ENCODE measurements at regions not wholly inside any gene's neighbourhood (a gene's known extent, or its start where the extent isn't known, plus 50 kb on each side); places are given as distances from the start of the nearest gene placed in this dataset.

DNA sequence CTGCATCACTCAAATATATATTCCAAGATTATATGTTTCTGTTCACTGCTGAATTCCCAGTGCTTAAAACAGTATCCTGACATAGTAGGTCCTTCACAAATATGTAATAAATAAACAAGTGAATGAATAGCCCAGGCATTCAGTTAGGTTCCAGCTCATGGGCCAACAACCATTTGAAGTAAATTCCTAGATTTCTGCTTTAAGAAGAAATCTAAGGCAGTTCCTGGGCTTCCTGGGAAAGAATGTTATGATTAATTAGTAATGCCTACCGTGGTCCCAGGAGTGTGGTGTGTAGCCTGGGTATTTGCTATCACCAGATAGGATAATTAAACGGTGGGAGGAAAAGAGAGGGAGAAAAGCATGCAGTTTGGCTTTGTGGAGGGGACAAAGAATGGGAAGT lies 576.8 kb downstream of the SOX6 start:
- no peak for DNase-seq

DNA sequence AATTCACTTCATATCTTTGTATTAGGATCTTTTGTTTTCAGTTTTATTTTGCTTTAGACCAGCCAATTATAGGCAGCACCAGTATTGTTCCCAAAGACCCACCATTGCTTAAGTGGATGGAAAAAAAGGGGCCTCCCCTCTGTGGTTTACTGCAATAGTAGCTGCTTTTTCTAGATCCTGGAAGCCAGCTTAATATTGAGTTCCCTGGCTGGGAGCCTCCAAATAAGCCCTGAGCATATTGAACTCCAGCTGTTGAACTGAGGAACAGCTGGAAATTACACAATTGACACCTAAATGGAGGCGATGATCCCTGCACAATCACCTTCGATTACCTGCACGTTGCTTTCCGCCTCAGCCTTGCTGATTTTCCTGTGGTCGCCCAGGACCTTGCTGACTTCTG lies 576.0 kb downstream of the SOX6 start:
- no peak for DNase-seq

DNA sequence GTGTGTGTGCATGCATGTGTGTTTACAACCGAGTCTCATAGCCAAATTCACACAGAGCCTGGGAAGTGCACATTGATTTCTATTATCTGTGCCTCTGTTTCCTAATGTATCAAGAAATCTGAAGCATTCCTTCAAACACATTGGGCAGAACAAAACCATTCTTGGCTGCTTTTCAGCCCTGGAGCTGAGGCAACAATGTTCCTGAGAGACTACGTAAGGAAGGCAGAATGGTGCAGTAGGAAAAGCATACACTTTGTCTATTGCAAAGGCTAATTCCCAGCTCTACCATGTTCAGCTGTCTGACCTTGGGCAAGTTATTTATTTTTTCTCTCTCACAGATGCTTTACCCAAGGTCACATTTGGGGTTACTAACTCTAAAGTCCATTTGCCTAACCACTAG lies 575.5 kb downstream of the SOX6 start:
- no peak for DNase-seq

DNA sequence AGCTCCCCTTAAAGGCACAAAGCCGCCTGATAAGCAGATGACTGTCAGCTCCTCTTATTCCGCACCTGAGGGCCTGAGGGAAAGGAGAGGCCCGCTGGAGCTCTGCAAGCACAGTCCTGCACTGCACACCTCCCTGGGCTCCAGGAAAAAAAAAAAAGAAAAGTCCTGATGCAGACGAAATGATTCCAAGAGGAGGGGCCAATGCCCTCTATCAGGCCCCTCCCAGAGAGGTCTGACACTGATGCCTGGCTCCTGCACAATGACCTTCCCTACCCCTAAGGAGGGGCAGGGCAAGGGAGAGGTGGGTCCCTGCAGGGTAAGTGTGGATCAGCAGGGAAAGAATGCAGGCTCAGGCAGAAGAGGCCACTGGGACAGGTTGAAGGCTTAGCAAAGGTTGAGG lies 572.7 kb downstream of the SOX6 start:
- DNase-seq = no peak

DNA sequence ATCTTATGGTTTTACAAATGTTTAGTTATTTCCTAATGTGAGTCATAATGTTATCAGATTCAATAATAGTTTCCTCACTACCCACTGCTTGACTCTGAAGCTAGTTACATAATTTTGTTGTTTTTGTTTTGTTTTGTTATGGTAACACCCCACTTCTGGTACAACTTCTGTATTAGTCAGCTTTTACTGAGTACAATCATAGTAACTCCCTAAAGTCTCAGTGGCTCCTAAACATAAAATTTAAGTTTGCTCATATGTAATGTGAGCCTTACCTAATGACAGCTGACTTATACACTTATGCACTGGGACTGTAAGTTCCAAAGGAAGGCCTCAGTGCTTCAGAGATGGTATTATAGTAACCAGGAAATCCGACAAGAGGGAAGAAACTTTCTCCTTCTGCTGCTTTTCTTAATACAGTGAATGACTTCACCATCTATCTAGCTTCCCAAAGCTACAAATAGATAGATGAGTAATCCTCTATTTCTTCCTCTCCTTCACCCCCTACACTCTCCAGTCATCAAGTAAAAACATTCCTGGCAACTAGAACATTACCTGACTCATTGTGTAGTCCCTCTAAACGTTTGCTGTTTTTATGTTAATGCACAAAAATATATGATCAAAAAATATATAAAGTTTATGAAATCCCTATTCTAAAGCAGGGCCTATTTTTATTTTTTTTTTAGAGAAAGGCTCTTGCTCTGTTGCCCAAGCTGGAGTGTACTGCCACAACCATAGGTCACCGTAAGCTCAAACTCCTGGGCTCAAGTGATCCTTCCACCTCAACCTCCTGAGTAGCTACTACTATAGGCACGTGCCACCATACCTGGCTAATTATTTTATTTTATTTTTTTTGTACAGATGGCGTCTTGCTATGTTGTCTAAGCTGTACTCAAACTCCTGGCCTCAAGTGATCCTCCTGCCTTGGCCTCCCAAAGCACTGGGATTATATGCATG lies 563.0 kb downstream of the SOX6 start:
- no peak for DNase-seq

DNA sequence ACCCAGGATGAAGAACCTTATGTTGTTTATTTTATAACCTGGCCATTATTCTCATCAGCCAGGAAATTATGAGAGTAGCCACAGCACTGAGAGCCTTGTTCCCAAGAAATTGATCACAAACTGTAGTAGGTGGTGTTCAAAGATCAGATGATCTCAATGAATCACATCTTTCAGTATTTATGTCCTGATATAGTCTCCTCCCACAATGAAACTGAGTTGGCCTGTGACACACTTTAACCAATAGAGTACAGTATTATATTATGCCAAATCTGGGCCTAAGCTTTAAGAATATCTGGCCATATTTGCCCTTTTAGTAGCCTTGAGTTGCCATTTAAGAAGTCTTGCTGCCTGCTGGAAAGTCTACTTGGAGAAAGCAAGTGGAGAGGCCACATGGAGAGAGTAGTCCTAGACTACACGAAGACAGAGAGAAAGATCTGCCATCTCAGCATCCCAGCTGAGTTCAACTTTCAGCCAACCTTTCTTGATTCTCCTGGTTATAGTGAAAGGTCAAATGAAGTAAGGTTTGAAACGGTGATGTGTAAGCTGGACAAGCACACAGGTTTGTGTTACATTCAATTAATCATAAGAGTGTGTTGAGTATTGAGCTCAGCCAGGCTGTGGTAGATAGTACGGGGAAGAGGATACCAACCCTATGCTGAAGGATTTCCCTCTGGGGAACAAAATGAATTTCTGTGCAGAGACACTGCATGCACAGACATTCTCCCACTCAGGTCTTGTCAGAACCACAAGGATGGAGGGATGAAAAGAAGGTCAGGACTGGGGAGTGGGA lies 561.8 kb downstream of the SOX6 start:
- no peak for DNase-seq

DNA sequence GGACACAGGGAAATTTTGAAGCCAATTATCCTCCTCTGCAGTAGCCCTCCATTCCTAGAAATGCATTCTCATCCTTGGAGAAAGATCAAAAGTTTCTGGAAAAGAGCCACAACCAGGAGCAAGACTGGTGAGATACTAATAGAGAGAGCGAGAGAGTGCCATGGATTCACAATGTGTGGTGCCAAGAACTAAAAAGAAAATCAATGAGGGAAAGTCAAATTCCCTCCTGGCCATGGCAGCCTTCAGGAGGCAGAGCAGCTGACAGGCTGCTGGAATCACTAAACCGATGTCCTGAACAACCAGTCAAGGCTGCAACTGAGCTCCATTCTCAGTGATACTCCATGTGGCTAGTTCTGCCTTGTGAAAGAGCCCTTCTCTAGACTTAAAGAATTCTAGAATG lies 561.0 kb downstream of the SOX6 start:
- DNase-seq = peak; percentile 72

DNA sequence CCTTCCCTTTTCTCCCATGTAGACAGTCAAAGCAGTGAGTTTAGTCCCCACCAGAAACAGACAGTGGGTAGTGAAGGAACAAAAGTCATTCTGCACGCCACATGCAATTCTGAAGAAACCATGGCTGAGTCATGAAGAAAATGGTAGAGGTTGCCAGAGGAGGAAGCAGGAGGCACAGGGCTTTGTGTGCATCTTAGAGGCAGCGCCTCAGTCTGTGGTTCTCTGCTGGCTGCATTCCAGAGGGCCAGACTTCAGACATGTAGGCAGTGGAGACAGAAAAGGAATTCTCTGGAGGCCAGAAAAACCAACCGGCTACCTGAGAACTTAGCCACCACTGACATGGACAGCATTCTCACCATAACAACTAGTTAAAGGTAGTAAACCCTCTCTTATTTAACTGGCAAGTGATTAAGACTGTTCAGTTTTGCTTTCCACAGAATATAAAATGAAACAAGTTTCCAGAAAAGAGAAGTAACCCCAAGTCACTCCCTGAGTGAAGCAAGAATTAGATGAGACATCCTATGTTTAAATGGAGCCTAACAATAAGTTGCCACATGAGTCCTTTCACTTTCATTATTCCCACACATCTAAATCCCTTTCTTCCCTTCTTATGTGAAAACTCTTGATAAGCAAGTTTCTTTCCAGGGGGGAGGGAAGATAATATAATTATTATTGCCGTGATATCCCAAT lies 556.1 kb downstream of the SOX6 start:
- DNase-seq = no peak

DNA sequence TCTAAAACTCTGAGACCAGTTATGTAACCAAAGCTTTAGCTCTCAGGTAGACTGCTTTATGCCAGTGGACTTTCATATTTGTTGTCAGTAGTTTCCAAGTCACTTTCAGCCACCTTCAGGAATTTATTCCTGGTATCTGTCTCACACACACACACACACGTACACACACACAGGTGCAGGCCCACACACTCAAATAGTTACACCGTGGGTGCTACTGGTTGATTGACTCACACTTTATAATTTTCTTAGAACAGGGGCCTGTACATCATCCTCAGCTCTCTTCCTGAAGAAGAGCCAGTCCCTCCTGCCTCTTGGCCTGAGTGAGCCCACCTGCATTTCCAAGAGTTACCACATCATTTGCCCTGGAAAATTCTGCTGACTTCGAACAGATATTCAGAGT lies 555.2 kb downstream of the SOX6 start:
- DNase-seq = no peak

DNA sequence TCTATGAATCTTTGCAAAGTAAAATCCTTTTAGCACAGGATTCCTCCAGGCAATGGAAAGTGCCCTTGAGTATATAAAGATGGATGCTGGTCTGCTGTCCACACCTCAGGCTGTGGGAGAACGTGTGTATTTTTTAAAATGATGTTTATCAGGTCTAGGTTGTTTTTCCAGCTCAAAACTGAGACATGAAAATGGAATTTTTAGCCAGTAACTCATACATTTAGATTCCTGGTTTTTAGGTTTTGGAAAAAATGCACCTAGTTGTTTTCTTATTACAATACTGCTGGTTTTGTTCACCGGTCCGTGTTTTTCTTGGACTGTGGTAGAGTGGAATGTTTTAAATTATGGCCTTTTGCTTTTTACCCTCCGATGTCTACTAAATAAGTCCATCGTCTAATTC lies 554.7 kb downstream of the SOX6 start:
- no peak for DNase-seq

DNA sequence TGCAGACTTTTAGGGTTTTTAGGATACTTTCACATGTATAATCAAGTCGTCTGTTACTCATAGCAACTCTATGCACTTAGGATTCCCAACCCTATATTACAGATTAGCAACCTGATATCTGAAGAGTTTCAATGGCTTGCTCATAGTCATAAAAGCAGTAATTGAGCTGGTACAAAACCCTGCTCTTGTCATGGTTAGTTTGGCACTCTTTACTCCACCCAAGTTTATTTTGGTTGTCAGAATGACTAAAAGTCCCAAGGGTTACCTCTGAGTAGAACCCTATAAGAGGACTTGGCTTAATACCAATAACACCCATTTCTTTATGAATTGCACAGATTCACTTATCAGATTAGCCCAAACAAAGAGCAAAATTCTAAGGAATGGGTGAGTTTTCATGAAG lies 550.6 kb downstream of the SOX6 start:
- no peak for DNase-seq

DNA sequence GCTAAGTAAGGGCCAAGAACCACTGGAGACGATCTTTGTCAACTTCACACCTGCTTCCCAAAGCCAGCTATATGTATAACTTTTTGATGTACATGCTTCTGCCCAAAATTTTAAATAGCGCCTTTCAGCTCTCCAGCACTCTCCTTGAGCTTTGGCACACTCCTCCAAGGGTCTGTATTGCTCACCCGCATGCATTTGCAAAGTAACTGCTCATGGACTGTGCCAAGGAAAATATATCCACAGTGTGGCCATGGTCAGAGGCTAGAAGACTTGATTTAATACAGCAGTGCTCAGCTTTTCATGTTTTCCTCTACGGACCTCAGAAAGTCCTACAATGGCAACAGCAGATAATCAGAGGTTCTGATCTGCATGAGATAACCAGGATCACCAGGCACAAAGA lies 550.1 kb downstream of the SOX6 start:
- DNase-seq = no peak

DNA sequence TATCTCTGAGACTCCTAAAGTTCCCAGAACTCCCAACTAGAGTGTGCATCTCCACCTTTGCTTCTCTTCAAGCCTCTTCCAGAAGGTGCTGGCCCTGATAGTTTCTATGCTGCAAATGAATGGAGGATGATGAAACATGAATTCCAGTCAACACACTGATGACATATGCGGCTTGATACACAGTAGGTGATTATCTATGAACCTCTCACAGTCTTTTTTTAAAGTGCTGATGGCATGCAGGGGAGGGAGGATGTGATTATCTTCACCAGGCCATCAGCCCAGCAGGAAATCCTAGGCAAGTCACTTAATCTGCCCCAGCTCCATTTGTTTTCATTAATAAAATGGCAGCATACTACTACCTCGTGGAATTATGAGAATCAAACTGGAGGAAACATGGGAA lies 548.5 kb downstream of the SOX6 start:
- DNase-seq = no peak

DNA sequence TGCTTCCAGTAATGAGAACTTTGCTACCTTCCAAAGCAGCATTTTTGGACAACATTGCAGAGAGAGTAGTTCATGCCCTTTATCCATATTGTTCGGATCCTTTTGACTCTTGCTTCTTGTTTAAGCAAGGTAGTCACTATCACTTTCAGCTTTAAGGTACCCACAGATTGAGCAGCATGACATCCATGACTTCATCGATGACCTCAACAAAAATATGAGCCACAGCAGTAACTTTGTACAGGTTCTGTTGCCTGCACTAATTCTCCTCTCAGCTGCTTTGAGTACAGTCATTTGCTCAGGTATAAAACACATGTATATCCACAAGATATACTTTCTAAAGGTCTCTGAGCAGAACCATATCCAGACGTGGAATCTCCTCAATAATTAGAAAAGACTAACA lies 546.3 kb downstream of the SOX6 start:
- no peak for DNase-seq

DNA sequence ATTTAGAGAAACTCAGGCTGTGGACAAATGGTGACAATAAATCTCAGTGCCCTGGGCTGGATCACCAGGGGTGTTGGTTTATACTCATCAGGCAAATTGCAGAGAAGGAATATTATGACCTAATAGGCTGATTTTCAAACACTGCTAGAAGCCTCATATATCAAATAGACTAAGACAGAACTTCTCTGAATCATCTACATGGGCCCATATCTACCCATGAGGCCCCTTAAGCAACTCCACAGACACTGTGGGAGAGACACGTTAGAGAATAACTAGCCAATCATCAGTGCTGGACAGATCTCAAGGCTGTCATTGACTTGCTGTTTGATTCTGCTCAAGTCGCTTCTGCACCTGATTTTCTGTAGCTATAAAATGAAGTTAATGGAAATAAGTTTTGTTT lies 545.8 kb downstream of the SOX6 start:
- no peak for DNase-seq

DNA sequence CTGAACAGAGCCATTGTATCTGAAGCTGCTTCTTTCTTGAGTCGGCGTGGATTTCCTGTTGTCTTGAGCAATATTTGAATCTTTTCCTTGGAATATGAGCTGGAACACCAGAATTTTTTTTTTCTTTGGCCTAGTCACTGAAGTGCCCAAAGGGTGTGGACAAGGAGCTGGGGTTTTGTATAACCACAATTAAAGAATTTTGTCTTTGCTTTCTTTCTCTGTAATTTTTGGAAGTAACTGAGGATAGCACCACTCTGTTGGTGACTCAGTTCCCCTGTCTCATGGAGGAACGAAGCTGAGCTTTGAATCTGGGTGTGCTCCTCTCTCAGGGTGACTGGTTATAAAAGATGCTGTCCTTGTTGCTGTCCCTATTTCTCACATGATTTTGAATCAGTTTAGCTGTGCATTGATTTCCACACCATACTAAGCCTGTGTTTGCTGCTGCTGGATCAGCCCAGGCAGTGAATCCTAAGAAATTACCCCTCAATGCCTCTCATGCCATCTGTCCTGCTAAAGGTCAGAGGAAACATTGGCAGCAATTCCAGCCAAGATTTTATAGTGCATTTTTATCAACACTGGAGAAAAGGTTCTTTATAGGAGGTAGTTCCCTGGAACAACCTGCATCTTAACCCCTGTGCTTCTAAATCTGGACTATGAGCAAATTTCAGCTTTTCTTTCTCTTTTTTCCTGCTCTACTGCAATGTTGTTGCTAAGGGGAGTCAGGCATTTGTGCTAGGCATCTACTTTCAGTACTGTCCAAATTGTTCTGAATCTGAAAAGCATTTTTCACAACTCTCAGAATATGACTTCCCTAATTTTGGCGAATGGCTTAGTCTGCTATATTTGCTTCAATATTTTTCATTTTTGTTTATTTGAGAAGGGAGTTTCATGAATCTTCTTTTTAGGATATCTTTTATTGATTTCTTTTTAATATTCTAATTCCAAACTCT lies 540.8 kb downstream of the SOX6 start:
- DNase-seq = peak; percentile 14

DNA sequence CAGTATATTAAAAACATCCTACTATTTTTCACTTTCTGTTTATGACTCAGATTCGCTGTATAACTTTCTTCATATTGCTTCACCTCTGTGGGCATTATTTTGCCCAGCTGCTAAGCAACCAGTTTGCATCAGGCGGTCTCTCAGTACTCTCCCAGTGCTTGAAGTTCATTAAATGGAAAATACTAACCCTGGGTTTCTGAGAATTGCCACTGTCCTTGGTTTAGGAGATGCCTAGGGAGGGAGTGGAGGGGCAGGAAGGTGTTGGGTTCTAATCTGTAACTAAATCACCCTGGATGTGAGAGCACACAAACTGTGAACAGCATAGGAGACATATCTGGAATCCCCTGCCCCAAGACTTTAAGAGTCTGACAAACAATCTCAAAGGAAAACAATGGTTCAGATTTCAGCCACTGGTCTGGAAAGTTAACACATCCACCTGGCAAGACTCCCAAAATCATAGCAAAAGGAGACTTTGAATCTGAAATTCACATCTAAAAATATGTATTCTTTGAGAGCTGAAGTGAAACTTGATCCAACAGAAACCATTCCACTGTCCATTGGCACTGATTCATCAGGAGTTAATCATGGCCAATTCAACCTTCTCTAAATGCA lies 540.0 kb downstream of the SOX6 start:
- no peak for DNase-seq

DNA sequence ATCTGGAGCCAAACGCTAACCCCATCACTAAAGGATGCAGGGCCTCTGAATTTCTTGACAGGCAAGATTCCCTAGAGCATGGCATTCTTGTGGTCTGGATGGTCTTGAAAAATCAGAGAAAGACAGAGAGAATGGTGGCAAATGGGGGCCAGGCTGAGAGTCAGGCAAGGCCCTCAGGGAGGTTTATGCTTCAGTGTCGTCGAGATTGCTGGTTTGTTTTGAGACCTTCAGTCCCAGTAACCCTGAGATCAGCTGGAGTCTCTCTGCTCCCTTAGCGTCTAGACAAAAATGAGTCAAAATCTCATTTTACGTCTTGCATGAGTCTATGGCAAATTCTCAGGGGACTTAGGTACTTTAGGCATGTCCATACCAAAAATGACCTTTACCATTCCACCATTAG lies 539.3 kb downstream of the SOX6 start:
- no peak for DNase-seq

DNA sequence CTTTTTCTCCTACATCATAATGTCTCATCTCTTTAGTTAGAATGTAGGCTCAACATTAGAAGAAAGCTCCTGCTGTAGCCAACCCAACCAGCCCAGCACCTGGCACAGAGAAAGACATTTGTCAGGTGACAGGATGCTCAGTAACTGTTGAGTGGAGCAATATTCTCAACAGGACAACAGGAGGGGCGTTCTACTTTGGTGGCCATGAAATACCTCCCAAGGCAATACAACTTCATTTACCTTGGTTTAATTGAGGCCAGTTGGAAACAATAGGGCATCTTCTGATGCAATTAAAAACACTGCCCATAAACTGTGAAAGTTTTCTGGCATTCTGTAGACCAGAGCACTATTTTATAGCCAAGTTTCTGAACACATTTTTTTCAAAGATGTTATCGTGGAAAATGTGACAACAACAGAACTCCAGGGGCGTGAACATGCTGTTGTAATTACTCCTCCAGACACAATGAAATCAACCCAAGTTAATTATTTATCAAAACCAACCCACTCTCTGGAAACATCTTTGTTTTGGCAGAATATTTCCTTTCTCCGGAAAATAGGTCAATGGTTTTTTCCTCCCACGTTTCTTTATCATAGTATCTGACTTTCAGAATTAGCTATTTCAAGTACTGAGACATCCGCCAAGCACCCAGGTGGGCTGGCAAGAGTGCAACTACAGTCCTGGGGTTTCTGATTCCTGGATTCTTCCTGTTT lies 538.1 kb downstream of the SOX6 start:
- no peak for DNase-seq

DNA sequence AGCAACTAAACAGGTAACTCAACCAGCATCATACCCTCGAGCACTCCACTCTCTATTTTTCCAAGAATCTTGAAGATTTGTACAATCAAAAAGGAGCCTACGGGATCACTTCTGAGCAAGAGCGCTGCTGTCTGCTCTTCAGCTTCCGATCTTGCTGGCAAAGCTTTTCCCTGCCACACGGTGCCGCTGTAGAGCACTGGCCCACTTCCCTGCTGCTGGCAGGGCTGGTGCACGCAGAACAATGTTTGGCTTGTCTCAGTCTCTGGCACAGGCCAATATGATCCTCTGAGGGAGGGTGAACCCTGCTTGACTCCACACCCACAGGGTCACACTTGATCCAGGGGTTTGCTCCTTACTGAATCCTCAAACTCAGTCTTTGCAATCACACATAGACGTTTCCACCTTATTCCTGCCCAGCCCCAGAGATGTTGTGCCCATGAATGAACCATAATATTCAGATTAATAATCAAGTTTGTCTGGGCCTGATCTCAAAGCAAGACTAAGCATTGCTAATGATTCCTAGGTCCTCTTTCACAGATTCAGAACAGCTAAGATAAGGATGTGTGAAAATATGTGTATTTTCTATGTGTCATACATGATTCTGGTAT lies 536.6 kb downstream of the SOX6 start:
- DNase-seq = peak; percentile 49

DNA sequence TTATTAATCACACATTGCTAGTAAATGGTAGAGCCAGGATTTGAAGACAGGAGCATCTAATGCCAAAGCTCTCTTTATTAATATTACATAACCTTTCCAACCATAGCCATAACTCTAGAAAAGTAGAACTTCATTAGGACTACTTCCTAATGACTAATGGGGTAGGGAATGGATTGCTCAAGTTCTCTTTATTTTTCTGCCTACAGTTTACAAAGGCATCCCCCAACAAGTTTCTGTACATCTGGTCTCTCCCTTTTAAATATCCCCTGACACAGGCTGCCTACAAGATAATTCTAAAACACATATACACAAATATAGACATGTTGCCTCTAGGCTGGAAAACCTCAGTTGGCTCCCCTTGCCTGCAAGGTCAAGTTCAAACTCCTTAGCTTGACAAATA lies 534.9 kb downstream of the SOX6 start:
- DNase-seq = no peak

Data from NCI-H446 treated with DMSO at 0.1 percent for 48 hours (cell line).